ENCODE measurements at regions not wholly inside any gene's neighbourhood (a gene's known extent, or its start where the extent isn't known, plus 50 kb on each side); places are given as distances from the start of the nearest gene placed in this dataset.

- no peak overlapping the region for H3K4me3 ChIP-seq (ENCODE audit: low read depth, low read length)
- TF ChIP-seq, protein P1, sequence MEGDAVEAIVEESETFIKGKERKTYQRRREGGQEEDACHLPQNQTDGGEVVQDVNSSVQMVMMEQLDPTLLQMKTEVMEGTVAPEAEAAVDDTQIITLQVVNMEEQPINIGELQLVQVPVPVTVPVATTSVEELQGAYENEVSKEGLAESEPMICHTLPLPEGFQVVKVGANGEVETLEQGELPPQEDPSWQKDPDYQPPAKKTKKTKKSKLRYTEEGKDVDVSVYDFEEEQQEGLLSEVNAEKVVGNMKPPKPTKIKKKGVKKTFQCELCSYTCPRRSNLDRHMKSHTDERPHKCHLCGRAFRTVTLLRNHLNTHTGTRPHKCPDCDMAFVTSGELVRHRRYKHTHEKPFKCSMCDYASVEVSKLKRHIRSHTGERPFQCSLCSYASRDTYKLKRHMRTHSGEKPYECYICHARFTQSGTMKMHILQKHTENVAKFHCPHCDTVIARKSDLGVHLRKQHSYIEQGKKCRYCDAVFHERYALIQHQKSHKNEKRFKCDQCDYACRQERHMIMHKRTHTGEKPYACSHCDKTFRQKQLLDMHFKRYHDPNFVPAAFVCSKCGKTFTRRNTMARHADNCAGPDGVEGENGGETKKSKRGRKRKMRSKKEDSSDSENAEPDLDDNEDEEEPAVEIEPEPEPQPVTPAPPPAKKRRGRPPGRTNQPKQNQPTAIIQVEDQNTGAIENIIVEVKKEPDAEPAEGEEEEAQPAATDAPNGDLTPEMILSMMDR (IDR thresholded peaks at IDR 0.05; ENCODE audit: borderline replicate concordance, insufficient read depth, low read depth, low read length) = no peak
These were observed 928.5 kb upstream of the KCND2 start for GRCh38 chr7:119344466-119344865.

GRCh38 chr7:119348491-119348890, 924.5 kb upstream of the KCND2 start:
- H3K4me3 ChIP-seq (ENCODE audit: low read depth, low read length) = no peak overlapping the region
- TF ChIP-seq, protein P1 (IDR thresholded peaks at IDR 0.05; ENCODE audit: borderline replicate concordance, insufficient read depth, low read depth, low read length) = no peak

DNA sequence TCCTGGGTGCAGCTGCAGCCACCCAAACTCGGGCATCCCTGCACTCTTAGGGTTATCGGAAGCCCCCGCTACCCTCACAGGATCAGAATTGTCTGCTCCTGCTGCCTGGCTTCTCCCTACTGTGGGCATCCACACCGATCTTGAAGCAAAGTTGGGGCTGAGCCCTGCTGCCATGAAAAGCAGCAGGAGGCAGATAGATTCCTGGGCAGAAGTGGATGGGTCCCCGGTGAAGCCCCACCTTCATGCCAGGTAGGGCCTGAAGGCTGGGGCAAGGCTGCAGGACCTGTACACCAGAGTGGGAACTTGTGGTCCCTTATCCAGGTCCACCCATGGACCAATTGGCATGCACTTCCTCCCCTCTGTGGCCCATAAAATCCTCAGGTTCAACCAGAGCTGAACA, 922.6 kb upstream of the KCND2 start:
- TF ChIP-seq, protein P1 (IDR thresholded peaks at IDR 0.05; ENCODE audit: borderline replicate concordance, insufficient read depth, low read depth, low read length) = no peak
- H3K4me3 ChIP-seq (ENCODE audit: low read depth, low read length) = no peak overlapping the region

DNA sequence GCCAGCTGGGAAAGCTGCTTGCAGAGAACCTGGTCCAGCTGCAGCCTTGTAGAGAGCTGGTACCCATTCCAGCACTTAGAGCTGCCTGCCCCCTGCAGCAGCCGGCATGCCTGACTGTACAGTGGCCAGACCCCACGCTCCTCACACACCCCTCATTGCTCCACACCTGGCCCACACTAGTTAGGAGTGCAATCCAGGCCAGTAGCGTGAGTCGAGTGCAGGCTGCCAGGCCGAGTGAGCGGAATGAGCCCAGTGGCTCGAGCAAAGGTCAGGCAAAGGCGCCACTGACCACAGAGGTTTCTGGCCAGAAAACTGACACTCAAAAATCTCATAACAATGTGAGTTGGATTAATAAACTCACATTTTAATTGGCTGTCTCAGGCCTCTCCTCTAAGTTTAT, 921.7 kb upstream of the KCND2 start:
- no peak overlapping the region for H3K4me3 ChIP-seq (ENCODE audit: low read depth, low read length)
- TF ChIP-seq, protein P1 (IDR thresholded peaks at IDR 0.05; ENCODE audit: borderline replicate concordance, insufficient read depth, low read depth, low read length) = no peak

DNA sequence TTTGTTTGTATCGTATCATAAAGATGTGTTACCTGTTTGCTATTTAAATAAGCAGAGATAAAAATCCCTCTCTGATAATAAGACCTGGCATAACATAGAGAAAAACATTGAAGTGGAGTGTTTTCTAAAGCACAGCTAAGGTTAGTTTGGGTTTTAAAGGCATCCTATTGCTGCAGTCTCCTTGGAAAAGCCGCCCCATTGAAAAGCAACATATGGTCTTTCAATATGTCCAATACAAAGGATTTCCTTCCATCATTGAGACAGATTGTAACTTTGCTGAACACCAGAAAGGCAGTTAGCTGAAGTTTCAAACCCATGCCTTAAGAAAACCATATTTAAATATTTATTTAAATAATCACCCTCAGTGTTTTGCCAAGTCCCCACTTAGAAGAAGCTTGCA, 898.5 kb upstream of the KCND2 start:
- TF ChIP-seq, protein P1 (IDR thresholded peaks at IDR 0.05; ENCODE audit: borderline replicate concordance, insufficient read depth, low read depth, low read length) = no peak
- H3K4me3 ChIP-seq (ENCODE audit: low read depth, low read length) = no peak overlapping the region

- H3K4me3 ChIP-seq (ENCODE audit: low read depth, low read length) = no peak overlapping the region
- TF ChIP-seq, protein P1 (IDR thresholded peaks at IDR 0.05; ENCODE audit: borderline replicate concordance, insufficient read depth, low read depth, low read length) = no peak
These were observed 895.1 kb upstream of the KCND2 start for GRCh38 chr7:119377861-119378260.

- TF ChIP-seq, protein P1 (IDR thresholded peaks at IDR 0.05; ENCODE audit: borderline replicate concordance, insufficient read depth, low read depth, low read length) = no peak
- no peak overlapping the region for H3K4me3 ChIP-seq (ENCODE audit: low read depth, low read length)
These were observed 890.2 kb upstream of the KCND2 start for GRCh38 chr7:119382726-119383125.
